GM12875 (cell line): ENCODE measurements at regions not wholly inside any gene's neighbourhood (a gene's known extent, or its start where the extent isn't known, plus 50 kb on each side); places are given as distances from the start of the nearest gene placed in this dataset.

Experiments
- H3K4me3 ChIP-seq: one replicate; pipeline ENCODE4 v1.5.1; 2011; ENCODE audit warnings: low read depth, low read length, control low read depth
- TF ChIP-seq, protein P1 (sequence below): IDR thresholded peaks from 2 replicates; pipeline ENCODE4 v1.5.1; 2011; ENCODE audit warnings: low read depth, mild to moderate bottlenecking, control low read depth, inconsistent platforms, low read length, moderate library complexity, borderline replicate concordance; ENCODE audit not compliant: insufficient read depth

DNA sequence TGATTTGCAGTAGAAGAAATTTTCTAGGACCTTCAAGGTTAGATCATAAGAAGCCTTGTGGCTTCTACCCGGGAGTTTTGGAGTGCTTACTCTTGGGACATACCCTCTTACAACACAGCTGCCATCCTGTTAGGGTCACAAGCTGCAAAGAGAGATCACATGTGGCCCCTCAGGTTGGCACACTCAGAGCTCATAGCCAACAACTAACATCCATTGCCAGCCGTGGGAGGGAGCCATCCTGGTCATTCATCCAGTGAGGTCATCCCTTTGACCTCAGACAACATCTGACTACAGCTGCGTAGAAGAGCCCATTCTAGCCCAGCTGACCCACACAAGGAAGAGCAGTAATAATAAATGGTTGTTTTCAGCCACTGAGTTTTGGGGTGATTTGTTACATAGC, 76.9 kb upstream of the NABP1 start:
- TF ChIP-seq, protein P1, sequence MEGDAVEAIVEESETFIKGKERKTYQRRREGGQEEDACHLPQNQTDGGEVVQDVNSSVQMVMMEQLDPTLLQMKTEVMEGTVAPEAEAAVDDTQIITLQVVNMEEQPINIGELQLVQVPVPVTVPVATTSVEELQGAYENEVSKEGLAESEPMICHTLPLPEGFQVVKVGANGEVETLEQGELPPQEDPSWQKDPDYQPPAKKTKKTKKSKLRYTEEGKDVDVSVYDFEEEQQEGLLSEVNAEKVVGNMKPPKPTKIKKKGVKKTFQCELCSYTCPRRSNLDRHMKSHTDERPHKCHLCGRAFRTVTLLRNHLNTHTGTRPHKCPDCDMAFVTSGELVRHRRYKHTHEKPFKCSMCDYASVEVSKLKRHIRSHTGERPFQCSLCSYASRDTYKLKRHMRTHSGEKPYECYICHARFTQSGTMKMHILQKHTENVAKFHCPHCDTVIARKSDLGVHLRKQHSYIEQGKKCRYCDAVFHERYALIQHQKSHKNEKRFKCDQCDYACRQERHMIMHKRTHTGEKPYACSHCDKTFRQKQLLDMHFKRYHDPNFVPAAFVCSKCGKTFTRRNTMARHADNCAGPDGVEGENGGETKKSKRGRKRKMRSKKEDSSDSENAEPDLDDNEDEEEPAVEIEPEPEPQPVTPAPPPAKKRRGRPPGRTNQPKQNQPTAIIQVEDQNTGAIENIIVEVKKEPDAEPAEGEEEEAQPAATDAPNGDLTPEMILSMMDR = no peak
- no peak overlapping the region for H3K4me3 ChIP-seq

DNA sequence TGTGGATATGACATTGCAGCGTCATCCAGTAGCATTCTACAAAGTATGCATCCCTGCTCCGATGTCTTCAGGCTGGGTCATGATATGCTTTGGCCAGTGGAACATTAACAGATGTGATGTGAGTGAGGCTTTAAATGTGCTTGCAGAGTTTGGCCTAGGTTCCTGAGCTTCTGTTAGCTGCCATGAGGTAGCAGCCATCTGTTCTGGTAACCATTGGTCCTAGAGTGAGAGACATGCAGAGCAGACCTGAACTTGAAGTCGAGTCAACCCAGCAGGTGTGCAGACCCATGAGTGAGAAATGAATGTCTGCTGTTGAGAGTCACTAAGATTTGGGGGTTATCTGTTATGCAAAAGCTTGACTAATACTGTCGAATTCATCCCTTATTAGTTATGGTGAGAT, 73.8 kb upstream of the NABP1 start:
- H3K4me3 ChIP-seq = no peak overlapping the region
- TF ChIP-seq, protein P1 = no peak

DNA sequence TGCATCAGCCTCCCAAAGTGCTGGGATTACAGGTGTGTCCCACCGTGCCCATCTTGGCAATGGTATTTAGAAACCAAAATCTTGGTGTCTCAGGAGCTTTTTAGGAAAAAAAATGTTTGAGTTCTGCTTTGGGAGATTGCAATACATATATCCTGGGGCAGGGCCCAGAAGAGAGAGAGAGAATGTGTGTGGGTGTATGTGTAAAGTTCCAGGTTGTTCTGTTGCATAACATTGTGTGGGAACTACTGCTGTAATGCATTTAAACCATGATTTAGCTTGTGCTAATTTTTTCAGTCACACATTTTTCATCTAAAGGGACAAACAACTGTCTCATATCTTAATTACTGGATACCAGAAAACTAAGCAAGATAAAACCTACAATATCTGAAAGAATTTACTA, 70.8 kb upstream of the NABP1 start:
- no peak overlapping the region for H3K4me3 ChIP-seq

DNA sequence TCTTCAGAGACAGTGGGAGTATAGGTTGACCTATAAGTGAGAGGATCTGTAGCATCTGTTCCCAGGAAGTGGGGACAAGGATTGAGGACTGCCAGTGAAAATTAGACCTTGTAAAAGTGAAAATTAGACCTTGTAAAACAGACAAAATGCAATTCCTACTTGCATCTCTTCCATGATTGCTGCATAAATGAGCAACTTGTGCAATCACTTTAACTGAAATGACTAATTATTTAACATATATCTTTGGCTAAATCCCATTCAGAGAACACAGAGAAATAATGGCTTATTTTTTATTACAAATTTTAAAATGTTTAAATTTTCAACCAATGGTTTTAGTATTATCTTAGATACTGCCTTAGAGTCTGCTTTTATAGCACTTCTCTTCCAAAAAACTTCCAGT, 67.2 kb upstream of the NABP1 start:
- TF ChIP-seq, protein P1 = no peak
- H3K4me3 ChIP-seq = no peak overlapping the region

More for the DNA sequence above, 70.8 kb upstream of the NABP1 start:
- TF ChIP-seq, protein P1 = no peak

DNA sequence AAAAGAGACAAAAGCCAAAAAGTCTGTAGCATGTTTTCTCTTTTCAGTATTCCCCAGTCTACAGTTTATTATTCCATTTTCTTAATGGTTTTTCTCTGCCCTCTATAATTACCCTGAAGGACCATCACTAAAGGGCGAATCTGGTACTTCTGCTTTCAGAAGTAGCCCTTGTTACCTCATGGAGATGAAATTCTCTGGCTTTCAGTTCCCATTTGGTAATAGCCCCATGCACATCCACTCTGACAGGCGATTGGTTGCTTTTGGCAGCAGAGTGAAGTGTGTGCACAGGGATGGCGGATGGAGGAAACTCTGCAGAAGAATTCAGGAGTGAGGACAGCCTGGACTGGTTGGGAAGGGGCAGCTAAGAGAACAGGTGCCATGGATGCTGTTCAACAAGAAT, 66.3 kb upstream of the NABP1 start:
- no peak overlapping the region for H3K4me3 ChIP-seq
- TF ChIP-seq, protein P1 = no peak

DNA sequence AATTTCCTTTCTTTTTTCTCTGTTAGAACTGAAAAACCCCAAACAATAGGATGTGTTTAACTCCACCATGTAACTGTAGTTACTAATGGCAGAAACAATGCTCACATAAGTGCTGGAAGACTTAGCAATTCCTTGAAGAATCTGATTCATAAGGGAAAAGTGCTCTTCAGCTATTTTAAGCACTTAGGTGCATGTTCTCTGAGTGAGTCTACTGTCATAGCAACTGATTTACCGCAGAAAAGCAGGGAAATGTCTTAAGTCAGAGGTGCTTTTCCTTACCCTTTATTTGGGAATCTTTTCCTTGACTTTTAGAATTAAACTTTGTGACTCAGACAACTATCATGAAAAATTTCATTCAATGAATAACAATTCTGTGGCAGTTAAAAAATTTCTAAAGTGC, 65.4 kb upstream of the NABP1 start:
- TF ChIP-seq, protein P1 = no peak
- H3K4me3 ChIP-seq = no peak overlapping the region

DNA sequence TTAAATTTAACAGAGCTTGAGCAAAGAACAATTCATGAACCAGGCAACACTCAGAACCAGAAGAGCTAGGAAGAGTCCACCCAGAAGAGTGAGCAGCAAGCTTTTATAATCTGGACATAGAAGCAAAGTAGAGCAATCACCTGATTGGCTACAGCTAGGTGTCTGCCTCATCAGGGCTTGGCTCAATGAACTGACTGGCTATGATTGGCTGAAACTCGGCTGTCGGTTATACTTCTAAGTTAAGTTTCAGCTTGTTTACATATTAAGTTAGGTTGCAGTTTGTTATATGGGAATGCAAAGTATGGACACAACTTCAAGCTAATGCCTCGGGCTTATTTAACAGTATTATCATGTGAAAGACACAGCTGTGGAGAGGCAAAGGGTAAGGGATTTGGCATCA, 63.2 kb upstream of the NABP1 start:
- H3K4me3 ChIP-seq = no peak overlapping the region
- TF ChIP-seq, protein P1 = no peak
